ENCODE measurements at regions not wholly inside any gene's neighbourhood (a gene's known extent, or its start where the extent isn't known, plus 50 kb on each side); places are given as distances from the start of the nearest gene placed in this dataset.

DNA sequence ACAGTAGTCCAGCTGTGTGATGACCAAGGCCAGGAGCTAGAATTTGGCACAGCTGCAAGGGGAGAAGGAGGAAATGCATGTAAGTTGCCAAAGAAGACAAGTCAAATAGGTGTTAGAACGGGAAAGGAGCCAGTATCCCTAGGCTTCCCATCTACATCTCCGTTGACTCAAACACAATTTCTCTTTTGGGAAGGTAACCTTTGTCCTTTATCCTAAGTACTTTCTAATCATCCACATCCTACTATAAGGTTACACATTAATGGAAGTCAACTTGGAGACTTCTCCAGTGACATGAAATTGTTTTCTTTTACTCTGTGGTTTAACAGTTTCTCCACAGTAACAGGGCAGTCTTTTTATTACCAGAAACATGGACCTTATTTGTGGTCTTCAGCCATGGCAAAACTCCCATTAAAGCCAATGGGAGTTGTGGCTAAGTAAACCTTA, 620.0 kb downstream of the ANKRD50 start:
- TF ChIP-seq CTCF (conservative IDR thresholded peaks at IDR 0.05) (no peak), ZFX (IDR thresholded peaks at IDR 0.05) (no peak)
